HG03108 (cell line): ENCODE measurements at regions not wholly inside any gene's neighbourhood (a gene's known extent, or its start where the extent isn't known, plus 50 kb on each side); places are given as distances from the start of the nearest gene placed in this dataset.
"Not testable (repeated sequence)": the region's sequence is repeated elsewhere in the genome, so short reads cannot be mapped to it uniquely, and the experiment has no call there.

Experiments used
- ATAC-seq: cut with Tn5 transposase; IDR thresholded peaks from one replicate; pipeline ENCODE4 v1.9.1; 2021; ENCODE audit warnings: moderate library complexity; ENCODE audit not compliant: unreplicated experiment

- ATAC-seq: no peak
These were observed 180.2 kb upstream of the EOLA2 start for GRCh38 chrX:150118476-150118875.

GRCh38 chrX:150119323-150119722, 181.0 kb upstream of the EOLA2 start:
- no peak for ATAC-seq

GRCh38 chrX:150125045-150125444, 186.8 kb upstream of the EOLA2 start:
- ATAC-seq: not testable (repeated sequence)

- no peak for ATAC-seq
These were observed 188.9 kb upstream of the EOLA2 start for GRCh38 chrX:150127216-150127615.

- ATAC-seq: no peak
These were observed 205.6 kb upstream of the EOLA2 start for GRCh38 chrX:150143721-150144440.

- ATAC-seq: no peak
These were observed 208.1 kb upstream of the EOLA2 start for GRCh38 chrX:150146271-150146896.

GRCh38 chrX:150148749-150149672, 210.7 kb upstream of the EOLA2 start:
- no peak for ATAC-seq

GRCh38 chrX:150150076-150150779, 211.9 kb upstream of the EOLA2 start:
- ATAC-seq: no peak

- no peak for ATAC-seq
These were observed 212.4 kb upstream of the MAMLD1 start for GRCh38 chrX:150150780-150151125.

- no peak for ATAC-seq
These were observed 211.1 kb upstream of the MAMLD1 start for GRCh38 chrX:150152036-150152435.

- ATAC-seq: no peak
These were observed 210.6 kb upstream of the MAMLD1 start for GRCh38 chrX:150152546-150152945.

GRCh38 chrX:150155436-150156035, 207.6 kb upstream of the MAMLD1 start:
- ATAC-seq: no peak

- ATAC-seq: no peak
These were observed 206.5 kb upstream of the MAMLD1 start for GRCh38 chrX:150156615-150157014.

- ATAC-seq: no peak
These were observed 205.8 kb upstream of the MAMLD1 start for GRCh38 chrX:150157291-150157690.

- no peak for ATAC-seq
These were observed 204.4 kb upstream of the MAMLD1 start for GRCh38 chrX:150158554-150159332.

- no peak for ATAC-seq
These were observed 203.6 kb upstream of the MAMLD1 start for GRCh38 chrX:150159537-150159936.

- ATAC-seq: no peak
These were observed 202.5 kb upstream of the MAMLD1 start for GRCh38 chrX:150160656-150161055.

- ATAC-seq: no peak
These were observed 201.9 kb upstream of the MAMLD1 start for GRCh38 chrX:150161193-150161592.

GRCh38 chrX:150162141-150162540, 201.0 kb upstream of the MAMLD1 start:
- no peak for ATAC-seq
